OCI-LY7 (cell line): ENCODE measurements at regions not wholly inside any gene's neighbourhood (a gene's known extent, or its start where the extent isn't known, plus 50 kb on each side); places are given as distances from the start of the nearest gene placed in this dataset.

ENCODE experiments used
- CTCF ChIP-seq: fragments of 200-600 bp; sonication (generic); conservative IDR thresholded peaks from 2 replicates; pipeline ENCODE4 v1.5.1; 2014; ENCODE audit warnings: mild to moderate bottlenecking, antibody characterized with exemption, low read length, moderate library complexity, mixed read lengths
- EZH2phosphoT487 ChIP-seq: fragments of 200-600 bp; sonication (generic); IDR thresholded peaks from 2 replicates; pipeline ENCODE4 v1.6.1; 2018; ENCODE audit warnings: low read depth, borderline replicate concordance, mild to moderate bottlenecking, mixed run types, antibody characterized with exemption, low read length, moderate library complexity, mixed read lengths

- TF ChIP-seq CTCF, result peak; percentile 84
- TF ChIP-seq EZH2phosphoT487, result no peak
These were observed 67.0 kb upstream of the TNFAIP3 start for GRCh38 chr6:137799950-137800568.
